Omental fat pad (tissue), 3 donors: ENCODE measurements at regions not wholly inside any gene's neighbourhood (a gene's known extent, or its start where the extent isn't known, plus 50 kb on each side); places are given as distances from the start of the nearest gene placed in this dataset.

ENCODE experiments used
- ATAC-seq: fragments of 150-250 bp; one replicate; pipeline ENCODE4 v1.9.1; 2016; ENCODE audit warnings: mild to moderate bottlenecking, moderate library complexity; ENCODE audit not compliant: low FRiP score
- DNase-seq: peaks from one replicate; pipeline ENCODE4 v3.0.0-alpha.2; 2019; ENCODE audit warnings: low spot score
- TF ChIP-seq, protein P1 (sequence below), 3 donors: fragments of 450-650 bp; IDR thresholded peaks; one replicate each; pipeline ENCODE4 v1.5.1; 2016 to 2017; ENCODE audit warnings: antibody characterized with exemption in 3 of 3, mild to moderate bottlenecking in 3 of 3, moderate library complexity in 2 of 3

GRCh38 chr13:91162180-91162579 lies 185.3 kb upstream of the MIR17HG start:
- TF ChIP-seq, protein P1, sequence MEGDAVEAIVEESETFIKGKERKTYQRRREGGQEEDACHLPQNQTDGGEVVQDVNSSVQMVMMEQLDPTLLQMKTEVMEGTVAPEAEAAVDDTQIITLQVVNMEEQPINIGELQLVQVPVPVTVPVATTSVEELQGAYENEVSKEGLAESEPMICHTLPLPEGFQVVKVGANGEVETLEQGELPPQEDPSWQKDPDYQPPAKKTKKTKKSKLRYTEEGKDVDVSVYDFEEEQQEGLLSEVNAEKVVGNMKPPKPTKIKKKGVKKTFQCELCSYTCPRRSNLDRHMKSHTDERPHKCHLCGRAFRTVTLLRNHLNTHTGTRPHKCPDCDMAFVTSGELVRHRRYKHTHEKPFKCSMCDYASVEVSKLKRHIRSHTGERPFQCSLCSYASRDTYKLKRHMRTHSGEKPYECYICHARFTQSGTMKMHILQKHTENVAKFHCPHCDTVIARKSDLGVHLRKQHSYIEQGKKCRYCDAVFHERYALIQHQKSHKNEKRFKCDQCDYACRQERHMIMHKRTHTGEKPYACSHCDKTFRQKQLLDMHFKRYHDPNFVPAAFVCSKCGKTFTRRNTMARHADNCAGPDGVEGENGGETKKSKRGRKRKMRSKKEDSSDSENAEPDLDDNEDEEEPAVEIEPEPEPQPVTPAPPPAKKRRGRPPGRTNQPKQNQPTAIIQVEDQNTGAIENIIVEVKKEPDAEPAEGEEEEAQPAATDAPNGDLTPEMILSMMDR (IDR thresholded peaks at IDR 0.05): no peak
- DNase-seq: no peak
- ATAC-seq: no peak

DNA sequence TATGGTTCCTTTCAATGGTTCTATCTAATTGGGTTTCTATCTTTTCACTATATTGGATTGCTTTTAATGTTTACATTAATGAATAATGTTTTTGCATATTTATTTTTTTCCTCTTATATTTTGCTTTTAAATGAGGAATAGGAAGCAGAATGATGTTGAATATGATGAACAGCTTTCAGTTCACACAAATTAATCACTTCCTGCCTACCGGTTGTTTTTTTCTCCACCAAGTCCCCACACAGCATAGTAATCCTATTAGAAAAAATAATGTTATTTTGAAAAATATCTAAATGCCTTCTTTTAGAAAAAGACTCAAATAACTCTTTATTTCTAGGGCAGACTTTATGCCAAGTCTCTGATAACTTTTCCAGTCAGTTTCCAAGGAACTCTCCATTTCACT lies 184.9 kb upstream of the MIR17HG start:
- DNase-seq (no peak), ATAC-seq (no peak)
- TF ChIP-seq, protein P1 (IDR thresholded peaks at IDR 0.05): no peak

DNA sequence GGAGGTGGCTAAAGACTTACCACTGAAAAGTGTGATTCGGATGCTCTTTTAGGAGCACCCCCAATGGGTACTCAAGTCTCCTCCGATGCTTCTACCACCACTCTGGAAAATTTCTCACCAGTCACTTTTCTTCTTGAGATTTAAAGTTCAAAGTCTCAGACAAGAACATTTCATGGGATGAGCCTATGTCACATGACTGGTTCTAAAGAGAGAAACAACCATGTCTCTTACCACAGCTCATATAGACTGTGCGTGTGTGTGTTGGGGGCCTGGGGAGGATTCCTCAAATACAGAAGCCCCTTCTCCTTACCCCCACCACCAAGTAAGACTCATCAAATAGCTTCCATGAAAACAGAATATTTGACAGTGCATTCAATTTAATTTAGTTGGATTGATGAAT lies 181.7 kb upstream of the MIR17HG start:
- DNase-seq: no peak
- TF ChIP-seq, protein P1 (IDR thresholded peaks at IDR 0.05): no peak

GRCh38 chr13:91166714-91167511 lies 180.6 kb upstream of the MIR17HG start:
- TF ChIP-seq, protein P1 (IDR thresholded peaks at IDR 0.05): no peak
- no peak for DNase-seq
- no peak for ATAC-seq

More for the DNA sequence above, 181.7 kb upstream of the MIR17HG start:
- ATAC-seq: no peak

GRCh38 chr13:91167706-91168385 lies 179.6 kb upstream of the MIR17HG start:
- ATAC-seq: no peak
- no peak for DNase-seq
- TF ChIP-seq, protein P1 (IDR thresholded peaks at IDR 0.05): no peak

- TF ChIP-seq, protein P1 (IDR thresholded peaks at IDR 0.05): no peak
- no peak for ATAC-seq
- no peak for DNase-seq
These were observed 179.1 kb upstream of the MIR17HG start for GRCh38 chr13:91168386-91168711.
